ENCODE measurements at regions not wholly inside any gene's neighbourhood (a gene's known extent, or its start where the extent isn't known, plus 50 kb on each side); places are given as distances from the start of the nearest gene placed in this dataset.

GRCh38 chr4:24659241-24659961, 75.0 kb upstream of the DHX15 start:
- H3K27me3 Mint-ChIP-seq: no peaks in the 10 kb centered on the region
- H3K27ac Mint-ChIP-seq: peak overlapping the region; percentile 8
- H3K9me3 Mint-ChIP-seq (ENCODE audit: low read depth): no peaks in the 10 kb centered on the region
- no peaks in the 10 kb centered on the region for H3K36me3 Mint-ChIP-seq (ENCODE audit: insufficient read depth)
- H3K4me3 Mint-ChIP-seq (ENCODE audit: low read depth): no peak overlapping the region
- TF ChIP-seq CTCF (IDR thresholded peaks at IDR 0.05; ENCODE audit: unreplicated experiment): no peak
- DNase-seq (ENCODE audit: low spot score, unreplicated experiment): no peak
- peaks cover 33% of the 10 kb centered on the region for H3K4me1 Mint-ChIP-seq (ENCODE audit: low read depth)

- H3K27ac Mint-ChIP-seq: no peak overlapping the region
- TF ChIP-seq CTCF (IDR thresholded peaks at IDR 0.05; ENCODE audit: unreplicated experiment): no peak
- H3K9me3 Mint-ChIP-seq (ENCODE audit: low read depth): no peaks in the 10 kb centered on the region
- no peaks in the 10 kb centered on the region for H3K36me3 Mint-ChIP-seq (ENCODE audit: insufficient read depth)
- no peak overlapping the region for H3K4me3 Mint-ChIP-seq (ENCODE audit: low read depth)
- DNase-seq (ENCODE audit: low spot score, unreplicated experiment): no peak
- peaks cover 29% of the 10 kb centered on the region for H3K4me1 Mint-ChIP-seq (ENCODE audit: low read depth)
- H3K27me3 Mint-ChIP-seq: no peaks in the 10 kb centered on the region
These were observed 77.7 kb upstream of the DHX15 start for GRCh38 chr4:24662056-24662455.

GRCh38 chr4:24662542-24662941, 78.2 kb upstream of the DHX15 start:
- TF ChIP-seq CTCF (IDR thresholded peaks at IDR 0.05; ENCODE audit: unreplicated experiment): no peak

GRCh38 chr4:24664956-24665355, 80.6 kb upstream of the DHX15 start:
- Mint-ChIP-seq H3K36me3 (ENCODE audit: insufficient read depth) (no peaks in the 10 kb centered on the region), H3K27me3 (no peaks in the 10 kb centered on the region), H3K4me3 (ENCODE audit: low read depth) (no peak overlapping the region), H3K27ac (no peak overlapping the region), H3K4me1 (ENCODE audit: low read depth) (peaks cover 12% of the 10 kb centered on the region), H3K9me3 (ENCODE audit: low read depth) (no peaks in the 10 kb centered on the region)
- TF ChIP-seq CTCF (IDR thresholded peaks at IDR 0.05; ENCODE audit: unreplicated experiment): no peak
- DNase-seq (ENCODE audit: low spot score, unreplicated experiment): no peak

More at GRCh38 chr4:24662542-24662941, 78.2 kb upstream of the DHX15 start:
- H3K9me3 Mint-ChIP-seq (ENCODE audit: low read depth): no peaks in the 10 kb centered on the region
- peaks cover 29% of the 10 kb centered on the region for H3K4me1 Mint-ChIP-seq (ENCODE audit: low read depth)
- no peaks in the 10 kb centered on the region for H3K27me3 Mint-ChIP-seq
- H3K4me3 Mint-ChIP-seq (ENCODE audit: low read depth): no peak overlapping the region
- H3K27ac Mint-ChIP-seq: no peak overlapping the region
- no peak for DNase-seq (ENCODE audit: low spot score, unreplicated experiment)
- no peaks in the 10 kb centered on the region for H3K36me3 Mint-ChIP-seq (ENCODE audit: insufficient read depth)

- no peak for TF ChIP-seq CTCF (IDR thresholded peaks at IDR 0.05; ENCODE audit: unreplicated experiment)
- H3K36me3 Mint-ChIP-seq (ENCODE audit: insufficient read depth): no peaks in the 10 kb centered on the region
- no peak overlapping the region for H3K4me3 Mint-ChIP-seq (ENCODE audit: low read depth)
These were observed 82.0 kb upstream of the DHX15 start for GRCh38 chr4:24666316-24666715.

More at GRCh38 chr4:24666316-24666715, 82.0 kb upstream of the DHX15 start:
- H3K27me3 Mint-ChIP-seq: no peaks in the 10 kb centered on the region
- H3K4me1 Mint-ChIP-seq (ENCODE audit: low read depth): peaks cover 12% of the 10 kb centered on the region
- H3K27ac Mint-ChIP-seq: no peak overlapping the region
- DNase-seq (ENCODE audit: low spot score, unreplicated experiment): no peak
- no peaks in the 10 kb centered on the region for H3K9me3 Mint-ChIP-seq (ENCODE audit: low read depth)

All from progenitor cell of endocrine pancreas (in vitro differentiated cells).